Parathyroid adenoma (tissue), 2 donors: ENCODE measurements at regions not wholly inside any gene's neighbourhood (a gene's known extent, or its start where the extent isn't known, plus 50 kb on each side); places are given as distances from the start of the nearest gene placed in this dataset.

Experiments
- H2AFZ ChIP-seq: fragments of 300-600 bp; sonication (generic); one replicate; pipeline ENCODE4 v1.7.0; 2017; ENCODE audit warnings: antibody characterized with exemption, mild to moderate bottlenecking
- H3K27ac ChIP-seq: fragments of 300-600 bp; sonication (generic); one replicate; pipeline ENCODE4 v1.7.0; 2017
- H3K27me3 ChIP-seq: fragments of 300-600 bp; sonication (generic); one replicate; pipeline ENCODE4 v1.7.0; 2017; ENCODE audit warnings: low read length; ENCODE audit not compliant: control insufficient read depth, insufficient read depth
- H3K36me3 ChIP-seq: fragments of 300-600 bp; sonication (generic); one replicate; pipeline ENCODE4 v1.7.0; 2017; ENCODE audit warnings: low read length; ENCODE audit not compliant: control insufficient read depth, insufficient read depth
- H3K4me1 ChIP-seq: fragments of 300-600 bp; sonication (generic); one replicate; pipeline ENCODE4 v1.7.0; 2017; ENCODE audit warnings: control low read depth
- H3K4me2 ChIP-seq: fragments of 300-600 bp; sonication (generic); one replicate; pipeline ENCODE4 v1.7.0; 2017; ENCODE audit warnings: low read length
- H3K4me3 ChIP-seq: fragments of 300-600 bp; sonication (generic); one replicate; pipeline ENCODE4 v1.7.0; 2017; ENCODE audit warnings: low read depth, low read length
- H3K79me2 ChIP-seq: fragments of 300-600 bp; sonication (generic); one replicate; pipeline ENCODE4 v1.7.0; 2017; ENCODE audit warnings: control low read depth
- H3K9ac ChIP-seq: fragments of 300-600 bp; sonication (generic); one replicate; pipeline ENCODE4 v1.7.0; 2017; ENCODE audit warnings: mild to moderate bottlenecking
- H3K9me3 ChIP-seq: fragments of 300-600 bp; sonication (generic); one replicate; pipeline ENCODE4 v1.7.0; 2017; ENCODE audit warnings: low read length; ENCODE audit not compliant: control insufficient read depth
- CTCF ChIP-seq: fragments of 300-600 bp; sonication (generic); IDR thresholded peaks from one replicate; pipeline ENCODE4 v1.7.0; 2017; ENCODE audit warnings: antibody characterized with exemption, mild to moderate bottlenecking
- donor health status: primary hyperparathyroidism.

- Histone ChIP-seq H3K9me3 (no peaks in the 10 kb centered on the region), H3K27ac (no peak overlapping the region), H3K4me3 (no peak overlapping the region), H3K4me2 (no peak overlapping the region), H3K36me3 (no peaks in the 10 kb centered on the region), H3K27me3 (no peaks in the 10 kb centered on the region), H3K79me2 (no peaks in the 10 kb centered on the region), H3K4me1 (no peaks in the 10 kb centered on the region), H3K9ac (no peak overlapping the region), H2AFZ (no peak overlapping the region)
- TF ChIP-seq CTCF: no peak
Measured at GRCh38 chr10:55013318-55013717, 212.3 kb upstream of the PCDH15 start.

GRCh38 chr10:55002420-55002819 is 201.4 kb upstream of the PCDH15 start:
- no peaks in the 10 kb centered on the region for H3K79me2 ChIP-seq
- no peak overlapping the region for H3K4me2 ChIP-seq
- H3K4me3 ChIP-seq: no peak overlapping the region
- no peaks in the 10 kb centered on the region for H3K4me1 ChIP-seq
- H3K9me3 ChIP-seq: no peaks in the 10 kb centered on the region
- no peaks in the 10 kb centered on the region for H3K27me3 ChIP-seq
- no peak overlapping the region for H3K27ac ChIP-seq
- TF ChIP-seq CTCF: no peak
- no peaks in the 10 kb centered on the region for H3K36me3 ChIP-seq
- no peak overlapping the region for H3K9ac ChIP-seq
- H2AFZ ChIP-seq: no peak overlapping the region

DNA sequence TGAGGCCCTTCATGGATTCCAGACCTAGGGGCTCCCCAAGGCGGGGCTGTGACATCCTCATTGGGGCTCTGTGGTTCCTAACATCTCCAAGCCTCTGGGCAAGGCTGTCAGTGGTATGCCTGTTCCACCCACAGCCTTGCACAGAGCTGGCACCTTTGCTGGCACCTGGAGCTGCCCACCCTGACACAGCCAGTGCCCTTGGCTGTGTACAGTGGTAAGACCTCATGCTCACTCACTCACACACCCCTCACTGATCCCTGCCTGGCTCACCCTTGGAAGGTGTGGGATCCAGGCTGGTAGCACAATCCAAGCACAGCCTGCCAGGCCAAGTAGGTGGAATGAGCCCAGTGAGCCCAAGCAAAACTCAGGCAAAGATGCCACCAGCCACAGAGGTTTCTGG is 200.4 kb upstream of the PCDH15 start:
- Histone ChIP-seq H3K4me1 (no peaks in the 10 kb centered on the region), H3K36me3 (no peaks in the 10 kb centered on the region), H3K4me3 (no peak overlapping the region), H3K27ac (no peak overlapping the region), H3K9ac (no peak overlapping the region), H3K27me3 (no peaks in the 10 kb centered on the region), H3K4me2 (no peak overlapping the region), H3K9me3 (no peaks in the 10 kb centered on the region), H2AFZ (no peak overlapping the region), H3K79me2 (no peaks in the 10 kb centered on the region)
- TF ChIP-seq CTCF: no peak

DNA sequence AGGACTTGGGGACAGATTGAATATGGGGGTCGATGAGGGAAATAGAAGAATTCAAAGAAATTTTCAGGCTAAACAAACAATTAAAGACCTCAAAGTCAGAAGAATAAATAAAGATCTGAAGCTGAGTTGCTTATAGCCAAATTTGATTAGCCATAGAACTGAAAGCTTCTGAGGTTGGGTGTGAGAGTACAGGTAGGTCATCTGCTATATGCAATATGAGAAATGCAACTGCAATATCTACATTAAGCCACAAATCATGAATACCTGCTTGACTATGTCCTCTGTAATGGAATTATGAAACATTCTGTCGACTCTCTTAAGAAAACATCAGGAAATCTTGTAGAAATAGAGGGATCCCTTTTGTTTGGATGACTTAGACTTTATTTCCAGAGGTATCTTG is 192.1 kb upstream of the PCDH15 start:
- no peak overlapping the region for H2AFZ ChIP-seq
- H3K79me2 ChIP-seq: no peaks in the 10 kb centered on the region
- H3K4me1 ChIP-seq: no peaks in the 10 kb centered on the region
- H3K27me3 ChIP-seq: no peaks in the 10 kb centered on the region
- no peaks in the 10 kb centered on the region for H3K36me3 ChIP-seq
- H3K9me3 ChIP-seq: no peaks in the 10 kb centered on the region
- no peak overlapping the region for H3K4me2 ChIP-seq
- H3K9ac ChIP-seq: no peak overlapping the region
- H3K4me3 ChIP-seq: no peak overlapping the region
- no peak overlapping the region for H3K27ac ChIP-seq
- TF ChIP-seq CTCF: no peak

- Histone ChIP-seq H3K79me2 (no peaks in the 10 kb centered on the region), H3K4me3 (no peak overlapping the region), H3K36me3 (no peaks in the 10 kb centered on the region), H3K9me3 (no peaks in the 10 kb centered on the region), H3K4me2 (no peak overlapping the region), H2AFZ (no peak overlapping the region), H3K9ac (no peak overlapping the region), H3K4me1 (no peaks in the 10 kb centered on the region), H3K27me3 (no peaks in the 10 kb centered on the region), H3K27ac (no peak overlapping the region)
- TF ChIP-seq CTCF: no peak
Measured at GRCh38 chr10:54985732-54986131, 184.7 kb upstream of the PCDH15 start.
